ENCODE measurements at regions not wholly inside any gene's neighbourhood (a gene's known extent, or its start where the extent isn't known, plus 50 kb on each side); places are given as distances from the start of the nearest gene placed in this dataset.
A peak's percentile ranks its signal among the peaks of the same experiment; 100 is the strongest.

- ATAC-seq, result no peak
Observed at GRCh38 chr20:50379049-50379990, 130.9 kb upstream of the PTPN1 start.

GRCh38 chr20:50379991-50380696 lies 130.0 kb upstream of the PTPN1 start:
- ATAC-seq, result no peak

- ATAC-seq, result no peak
Observed at GRCh38 chr20:50380697-50381040, 129.5 kb upstream of the PTPN1 start.

- ATAC-seq, result no peak
Observed at GRCh38 chr20:50381075-50381732, 129.0 kb upstream of the PTPN1 start.

DNA sequence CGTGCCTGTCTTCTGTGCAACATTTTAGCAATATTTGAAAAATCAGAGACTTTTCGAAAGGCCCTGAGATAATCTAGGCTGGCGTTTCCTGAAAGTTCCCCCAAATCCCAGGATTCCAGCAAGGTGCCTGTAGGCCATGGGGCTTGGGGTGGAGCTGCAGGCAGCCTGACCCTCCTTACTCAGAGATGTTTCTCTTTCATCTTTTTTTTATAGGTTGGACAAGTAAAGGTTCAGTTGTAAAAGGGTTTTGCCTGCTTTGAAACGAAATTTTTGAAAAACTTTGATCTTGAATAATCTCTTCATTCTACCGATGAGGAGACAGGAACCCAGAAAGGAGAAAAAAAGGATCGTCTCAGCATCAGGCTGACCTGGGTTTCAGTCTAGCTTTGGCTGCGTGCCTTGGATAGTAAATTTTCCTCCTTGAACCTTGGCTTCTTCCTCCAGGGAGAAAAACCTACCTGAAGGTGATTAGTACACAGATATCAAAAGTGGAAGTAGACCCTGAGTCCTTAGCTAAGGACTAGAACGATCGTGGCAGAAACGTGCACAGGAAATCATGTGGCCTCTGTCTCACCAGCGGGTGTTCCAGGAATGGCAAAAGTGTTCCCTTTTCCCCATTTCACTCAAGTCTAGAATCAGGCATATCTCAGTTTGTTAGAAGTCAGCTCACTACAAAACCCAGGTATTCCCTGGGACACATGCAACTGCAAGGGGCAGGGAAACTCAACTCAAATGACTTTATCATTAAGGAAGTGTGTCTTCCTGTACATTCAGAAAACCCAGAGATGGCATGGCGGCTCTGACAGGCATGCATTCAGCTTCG lies 128.2 kb upstream of the PTPN1 start:
- peak in 1 of 2 donors; percentile 44 for ATAC-seq

GRCh38 chr20:50385733-50386640 lies 124.2 kb upstream of the PTPN1 start:
- ATAC-seq, result peak in 1 of 2 donors; percentile 38

DNA sequence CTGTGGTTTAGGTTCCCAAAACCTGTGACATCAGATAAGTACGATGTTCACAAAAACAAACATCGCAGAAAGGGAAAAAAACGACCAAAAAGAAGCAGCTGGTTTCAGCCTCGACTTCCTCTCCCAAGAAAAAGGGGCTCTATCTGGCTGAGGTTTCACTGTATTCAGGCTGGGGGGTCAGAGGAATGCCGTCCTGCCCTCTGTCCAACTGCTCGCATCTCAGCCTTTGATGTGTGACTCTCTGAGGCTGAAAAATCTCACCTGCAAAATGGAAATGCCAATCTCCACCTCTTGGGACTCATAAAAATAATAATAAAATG lies 123.6 kb upstream of the PTPN1 start:
- ATAC-seq, result no peak

DNA sequence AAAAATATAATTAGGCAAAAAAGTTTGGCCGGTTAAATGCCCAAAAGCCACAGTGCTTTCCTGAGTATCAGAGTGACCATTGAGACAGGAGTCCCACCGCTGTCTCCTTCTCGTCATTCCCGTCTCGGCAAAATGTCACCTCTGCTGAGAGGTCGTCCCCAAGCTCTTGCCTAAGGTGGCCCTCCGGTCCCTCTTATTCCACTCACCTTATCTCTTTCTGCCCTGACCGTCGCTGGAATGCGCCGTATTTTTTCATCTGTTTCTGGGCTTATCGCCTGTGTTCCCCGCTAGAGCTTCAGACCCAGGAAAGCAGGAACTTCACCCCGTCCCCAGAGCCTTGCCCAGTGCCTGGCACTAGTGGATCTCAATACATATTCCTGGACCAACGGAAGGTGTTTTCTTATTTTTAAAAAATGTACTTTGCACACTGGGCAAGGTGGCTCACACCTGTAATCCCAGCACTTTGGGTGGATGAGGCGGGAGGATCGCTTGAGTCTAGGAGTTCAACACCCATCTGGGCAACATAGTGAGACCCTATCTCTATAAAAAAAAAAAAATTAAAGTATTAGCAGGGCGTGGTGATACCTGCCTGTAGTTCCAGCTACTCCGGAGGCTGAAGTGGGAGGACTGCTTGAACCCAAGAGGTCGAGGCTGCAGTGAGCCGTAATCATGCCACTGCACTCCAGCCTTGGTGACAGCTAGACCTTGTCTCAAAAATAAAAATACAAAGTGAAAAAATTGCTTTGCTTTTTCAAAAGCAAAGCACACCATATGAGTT lies 122.8 kb upstream of the PTPN1 start:
- no peak for ATAC-seq

DNA sequence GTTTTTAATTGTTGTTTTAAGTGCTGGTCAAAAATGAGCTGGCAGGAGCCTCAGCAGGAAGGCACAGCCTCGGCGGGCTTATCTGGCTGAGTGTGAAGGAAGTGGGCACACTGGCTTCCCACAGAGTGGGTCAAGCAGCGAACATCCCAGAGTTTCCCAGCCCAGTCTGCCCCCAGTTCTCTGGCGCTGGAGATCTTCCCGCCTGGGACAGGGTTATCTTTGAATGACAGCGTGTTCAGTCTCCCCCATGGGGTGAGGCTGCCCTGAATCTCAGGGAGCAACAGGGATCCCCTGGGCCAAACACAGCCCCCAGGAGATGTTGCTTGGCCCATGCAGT lies 122.2 kb upstream of the PTPN1 start:
- ATAC-seq, result no peak

DNA sequence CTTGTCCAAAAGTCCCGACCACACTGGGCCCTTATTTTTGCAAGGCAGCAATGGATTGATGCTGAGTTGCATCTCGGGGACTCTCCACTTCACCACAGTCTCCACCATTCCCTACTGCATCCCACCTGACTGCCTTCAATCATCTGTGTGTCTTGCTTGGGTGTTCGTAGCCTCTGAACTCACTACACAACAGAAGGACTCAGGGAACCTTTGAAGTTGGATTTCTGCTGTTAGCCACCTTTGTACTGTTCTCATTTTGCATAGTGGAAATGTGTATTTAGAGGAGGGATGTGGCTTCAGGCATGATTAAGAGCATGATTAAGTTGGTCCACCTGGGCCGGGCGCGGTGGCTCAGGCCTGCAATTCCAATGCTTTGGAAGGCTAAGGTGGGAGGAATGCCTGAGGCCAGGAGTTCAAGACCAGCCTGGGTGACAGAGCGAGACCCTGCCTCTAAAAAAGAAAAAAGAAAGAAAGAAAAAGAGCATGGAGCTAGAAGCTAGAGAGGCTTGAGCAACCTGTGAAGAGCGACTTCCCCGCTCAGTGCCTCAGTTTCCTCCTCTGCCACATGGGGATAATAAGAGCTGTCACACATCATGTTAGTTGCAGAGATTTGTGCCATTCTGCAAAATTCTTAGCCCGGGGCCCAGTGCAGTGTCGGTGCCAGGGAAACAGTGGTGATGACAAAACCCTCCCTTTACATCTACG lies 121.3 kb upstream of the PTPN1 start:
- no peak for ATAC-seq

- ATAC-seq, result no peak
Observed at GRCh38 chr20:50389438-50389807, 120.8 kb upstream of the PTPN1 start.

DNA sequence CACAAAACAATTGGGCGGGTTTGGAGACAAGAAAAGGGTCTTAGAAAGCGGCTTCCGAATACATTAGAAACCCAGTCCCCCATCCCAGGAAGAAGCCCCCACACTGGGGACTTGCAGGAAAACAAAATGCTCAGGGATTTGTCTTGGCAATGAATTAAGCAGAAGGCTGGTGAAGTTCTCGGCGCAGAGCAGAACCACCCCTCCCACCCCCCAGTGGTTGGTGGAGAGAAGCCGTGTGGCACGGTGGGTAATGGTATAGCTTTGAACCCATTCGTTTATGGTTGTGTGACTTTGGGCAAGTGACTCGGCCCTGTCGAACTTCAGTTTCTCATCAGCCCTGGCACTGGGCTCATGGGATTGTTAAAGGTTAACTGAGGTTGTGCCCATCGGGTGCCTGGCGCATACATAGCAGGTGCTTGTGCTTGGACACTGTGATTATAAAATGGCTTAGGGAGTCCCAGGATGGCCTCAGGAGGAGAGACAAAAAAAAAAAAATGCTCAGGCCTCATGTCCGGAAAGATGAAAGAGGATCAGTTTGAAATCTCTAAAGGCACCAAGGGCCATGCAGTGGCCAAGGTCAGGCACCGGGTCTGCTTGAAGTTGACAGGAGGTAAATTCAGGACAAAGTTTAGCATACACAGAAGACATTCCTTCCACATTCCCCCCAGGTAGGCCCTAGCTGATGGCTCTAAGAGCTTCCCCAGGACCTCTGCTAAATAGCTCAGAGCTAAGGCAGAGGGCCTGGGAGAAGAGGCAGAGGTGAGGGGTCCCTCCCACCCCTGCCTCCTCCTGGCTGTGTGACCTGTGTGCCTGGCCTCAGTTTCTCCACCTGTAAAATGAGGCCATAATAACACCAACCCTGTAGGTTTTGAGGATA lies 120.1 kb upstream of the PTPN1 start:
- ATAC-seq, result no peak

DNA sequence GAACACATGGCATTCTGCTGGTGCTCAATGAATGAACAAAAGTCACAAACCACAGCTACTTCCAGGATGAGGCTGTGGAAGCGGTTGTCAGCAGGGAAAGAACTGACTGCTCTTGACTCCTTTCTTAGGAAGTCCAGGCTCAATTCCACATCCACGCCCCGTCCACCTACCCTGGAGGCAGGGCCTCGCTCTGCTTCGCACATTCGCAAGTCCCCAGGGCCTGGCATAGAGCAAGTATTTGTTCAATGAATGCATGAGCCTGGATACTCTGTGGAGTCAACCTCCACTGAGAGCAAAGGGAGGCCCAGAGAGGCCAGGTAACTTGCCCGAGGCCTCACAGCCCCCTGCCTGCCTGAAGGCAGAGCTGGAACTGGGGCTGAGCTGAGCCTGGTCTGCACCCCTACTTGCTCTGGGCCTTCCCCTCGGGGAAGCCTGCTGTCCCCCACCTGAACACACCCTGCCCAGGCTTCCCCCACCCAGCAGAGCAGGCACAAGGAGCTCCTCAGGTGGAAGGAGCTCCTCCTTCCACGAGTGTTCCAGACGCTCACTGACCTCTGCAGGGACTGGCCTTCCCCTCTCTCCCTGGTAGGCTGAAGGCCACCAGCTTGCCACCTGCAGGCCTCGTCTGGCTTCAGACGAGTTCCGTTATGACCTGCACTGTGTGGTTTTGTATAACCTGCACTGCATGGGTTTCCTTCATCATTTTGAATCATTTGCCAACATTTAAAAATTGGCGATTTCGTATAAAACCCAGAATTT lies 119.3 kb upstream of the PTPN1 start:
- ATAC-seq, result no peak

DNA sequence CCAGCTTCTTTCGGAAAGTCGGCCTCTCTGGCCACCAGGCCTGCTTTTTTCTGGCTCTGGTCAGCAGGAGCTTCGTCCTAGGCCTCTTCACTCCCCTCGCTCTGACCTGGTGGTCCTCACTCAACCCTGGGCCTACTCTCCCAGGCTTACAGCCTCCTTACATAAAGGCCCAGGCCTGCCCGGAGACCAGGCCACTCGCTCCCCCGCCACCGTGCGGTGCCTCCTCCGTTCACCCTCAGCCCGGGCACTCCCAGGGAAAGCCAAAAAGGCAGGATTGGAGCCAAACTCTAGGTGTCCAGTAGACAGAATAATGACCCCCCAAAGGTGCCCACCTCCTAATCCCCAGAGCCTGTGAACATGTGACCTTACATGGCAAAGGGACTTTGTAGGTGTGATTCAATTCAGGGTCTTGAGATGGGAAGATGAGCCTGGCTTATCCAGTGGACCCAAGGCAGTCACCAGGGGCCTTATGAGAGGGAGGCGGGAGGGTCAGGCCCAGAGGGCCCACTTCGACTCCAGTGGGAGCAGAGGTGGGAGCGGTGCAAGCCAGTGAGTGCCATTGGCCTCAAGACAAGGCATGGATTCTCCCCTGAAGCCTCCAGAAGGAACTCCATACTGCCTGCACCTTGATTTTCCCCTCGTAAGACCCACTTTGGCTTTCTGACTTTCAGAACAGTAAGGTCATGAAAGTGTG lies 118.6 kb upstream of the PTPN1 start:
- ATAC-seq, result no peak

- ATAC-seq, result no peak
Observed at GRCh38 chr20:50392138-50392866, 117.9 kb upstream of the PTPN1 start.

GRCh38 chr20:50393242-50393641 lies 116.9 kb upstream of the PTPN1 start:
- ATAC-seq, result no peak

- no peak for ATAC-seq
Observed at GRCh38 chr20:50393990-50394561, 116.1 kb upstream of the PTPN1 start.

Measured in activated CD4-positive, CD25-positive, alpha-beta regulatory T cell treated with anti-CD3 and anti-CD28 coated beads, Interleukin-2, amount 50 U/mL, for 24 hours (primary cell).